ENCODE measurements at regions not wholly inside any gene's neighbourhood (a gene's known extent, or its start where the extent isn't known, plus 50 kb on each side); places are given as distances from the start of the nearest gene placed in this dataset.

GRCh38 chr1:67589519-67590233 lies 95.3 kb upstream of the GADD45A start (continued):
- no peak for TF ChIP-seq EP300 (IDR thresholded peaks at IDR 0.05; ENCODE audit: borderline replicate concordance in 1 of 2, control insufficient read depth in 1 of 2, low read depth in 2 of 2, low read length in 2 of 2)

- ATAC-seq (no peak), FAIRE-seq (no peak), DNase-seq (ENCODE audit: low read depth, low spot score) (no peak)
- no peaks in the 10 kb centered on the region for H3K79me2 ChIP-seq (ENCODE audit: control insufficient read depth, insufficient read depth, low read length)
- H4K20me1 ChIP-seq (ENCODE audit: control insufficient read depth, insufficient read depth) = no peaks in the 10 kb centered on the region
- ChIA-PET RAD21 (ENCODE audit: unreplicated experiment) (no interaction called here), POLR2A (no interaction called here), CTCF (interaction anchor here (1.8 kb wide), 1 partner anchor 28 kb away, joined by 5 read pairs; no protein-coding TSS in a partner anchor), SMC1A (ENCODE audit: uncharacterized antibody, unreplicated experiment) (no interaction called here)
- no peaks in the 10 kb centered on the region for H3K36me3 ChIP-seq (ENCODE audit: control insufficient read depth in 2 of 2, insufficient read depth in 2 of 2, low read length in 1 of 2)
- H3K27ac ChIP-seq (ENCODE audit: control insufficient read depth, insufficient read depth) = no peak overlapping the region
- H3K9ac ChIP-seq (ENCODE audit: control insufficient read depth, insufficient read depth, low read length) = no peak overlapping the region
- H3K4me1 ChIP-seq (ENCODE audit: control insufficient read depth, insufficient read depth, low read length) = no peaks in the 10 kb centered on the region
- WGBS (ENCODE audit: insufficient coverage, insufficient replicate concordance, low lambda C conversion rate, missing lambda C conversion rate) = 2% methylated on average over 3 of the region's 3 CpGs
- BruUV-seq (replicated peaks) = no TSS peak
- no peak overlapping the region for H3K4me3 ChIP-seq
- in situ Hi-C loops (cut with MboI) (no loop called here), intact Hi-C loops (cut with micrococcal nuclease; ENCODE audit: unreplicated experiment) (no loop called here)
- H3K27me3 ChIP-seq (replicated peaks in 1 of 2; ENCODE audit: control insufficient read depth in 2 of 2, insufficient read depth in 2 of 2, low read length in 1 of 2) = peaks cover 0 to 3% of the 10 kb centered on the region in 2 experiments; a peak in 1 of 4 replicates
- no peak overlapping the region for H3K4me2 ChIP-seq (ENCODE audit: control insufficient read depth, insufficient read depth)
- TF ChIP-seq FOS (IDR thresholded peaks at IDR 0.05; ENCODE audit: borderline replicate concordance, extremely low read depth, insufficient read length) (no peak), ZZZ3 (IDR thresholded peaks at IDR 0.05; ENCODE audit: control insufficient read depth, insufficient read length, low read depth) (no peak), CBX5 (IDR thresholded peaks at IDR 0.05; ENCODE audit: low read depth) (no peak), PAX5 (IDR thresholded peaks at IDR 0.05; ENCODE audit: borderline replicate concordance, low read depth, low read length) (no peak), MEF2B (IDR thresholded peaks at IDR 0.05; ENCODE audit: partially characterized antibody, poor library complexity, severe bottlenecking) (no peak), RB1 (IDR thresholded peaks at IDR 0.05; ENCODE audit: borderline replicate concordance) (no peak), NR2C1 (IDR thresholded peaks at IDR 0.05) (no peak), CBX3 (IDR thresholded peaks at IDR 0.05; ENCODE audit: borderline replicate concordance, low read depth) (no peak), RFX5 (IDR thresholded peaks at IDR 0.05; ENCODE audit: low read depth, low read length) (no peak)
- H3K9me3 ChIP-seq (replicated peaks; ENCODE audit: control insufficient read depth, insufficient read depth, low read length) = no peaks in the 10 kb centered on the region; the same call in 2 of the 3 replicates
- no peak overlapping the region for H2AFZ ChIP-seq (ENCODE audit: control insufficient read depth, low read depth, low read length)
Measured at GRCh38 chr1:67590329-67590728, 94.7 kb upstream of the GADD45A start.

Measured in GM12878 (cell line).